NCI-H510A treated with DMSO at 0.1 percent for 48 hours (cell line): ENCODE measurements at regions not wholly inside any gene's neighbourhood (a gene's known extent, or its start where the extent isn't known, plus 50 kb on each side); places are given as distances from the start of the nearest gene placed in this dataset.
"Not testable (repeated sequence)": the region's sequence is repeated elsewhere in the genome, so short reads cannot be mapped to it uniquely, and the experiment has no call there.

ENCODE experiments used
- DNase-seq: peaks from one replicate; lab custom pipeline; 2025; lab: John Stamatoyannopoulos, UW

GRCh38 chr9:79384091-79384490, 187.7 kb upstream of the TLE4 start:
- DNase-seq = no peak

- DNase-seq = no peak
Observed at GRCh38 chr9:79384501-79384900, 187.3 kb upstream of the TLE4 start.

GRCh38 chr9:79387101-79387835, 184.5 kb upstream of the TLE4 start:
- DNase-seq = no peak

GRCh38 chr9:79390077-79390698, 181.6 kb upstream of the TLE4 start:
- DNase-seq = no peak

- DNase-seq = no peak
Observed at GRCh38 chr9:79390781-79391770, 180.7 kb upstream of the TLE4 start.

GRCh38 chr9:79395228-79395627, 176.5 kb upstream of the TLE4 start:
- DNase-seq = no peak

GRCh38 chr9:79395755-79396154, 176.0 kb upstream of the TLE4 start:
- no peak for DNase-seq

- no peak for DNase-seq
Observed at GRCh38 chr9:79396168-79396567, 175.6 kb upstream of the TLE4 start.

GRCh38 chr9:79403495-79403894, 168.3 kb upstream of the TLE4 start:
- DNase-seq = no peak

- no peak for DNase-seq
Observed at GRCh38 chr9:79408200-79408599, 163.6 kb upstream of the TLE4 start.

- no peak for DNase-seq
Observed at GRCh38 chr9:79408617-79409016, 163.1 kb upstream of the TLE4 start.

- DNase-seq = no peak
Observed at GRCh38 chr9:79409182-79409823, 162.5 kb upstream of the TLE4 start.

- no peak for DNase-seq
Observed at GRCh38 chr9:79425840-79426239, 145.9 kb upstream of the TLE4 start.

- no peak for DNase-seq
Observed at GRCh38 chr9:79428422-79428821, 143.3 kb upstream of the TLE4 start.

GRCh38 chr9:79430619-79431018, 141.1 kb upstream of the TLE4 start:
- no peak for DNase-seq

GRCh38 chr9:79431019-79431679, 140.6 kb upstream of the TLE4 start:
- DNase-seq = no peak

- DNase-seq = no peak
Observed at GRCh38 chr9:79432485-79432884, 139.3 kb upstream of the TLE4 start.

- DNase-seq = no peak
Observed at GRCh38 chr9:79433703-79434102, 138.1 kb upstream of the TLE4 start.

GRCh38 chr9:79439221-79439620, 132.5 kb upstream of the TLE4 start:
- not testable (repeated sequence) for DNase-seq

GRCh38 chr9:79446523-79447307, 125.0 kb upstream of the TLE4 start:
- no peak for DNase-seq

- no peak for DNase-seq
Observed at GRCh38 chr9:79447308-79447605, 124.5 kb upstream of the TLE4 start.
